ENCODE measurements at regions not wholly inside any gene's neighbourhood (a gene's known extent, or its start where the extent isn't known, plus 50 kb on each side); places are given as distances from the start of the nearest gene placed in this dataset.

GRCh38 chr2:184039493-184039892 lies 558.8 kb upstream of the ZNF804A start:
- no peaks in the 10 kb centered on the region for H3K9me3 ChIP-seq
- TF ChIP-seq CTCF (IDR thresholded peaks at IDR 0.05): no peak
- intact Hi-C loops (cut with DNase I; ENCODE audit: low total_unique reads): no loop called here
- H3K27ac ChIP-seq: no peak overlapping the region
- peaks cover 0 to 6% (median 0%) of the 10 kb centered on the region in 4 donors for H3K4me1 ChIP-seq
- no peaks in the 10 kb centered on the region for H3K27me3 ChIP-seq
- no peak overlapping the region for H3K4me3 ChIP-seq
- no peak for DNase-seq
- no peaks in the 10 kb centered on the region for H3K36me3 ChIP-seq

GRCh38 chr2:184040230-184040629 lies 558.1 kb upstream of the ZNF804A start:
- Histone ChIP-seq H3K9me3 (no peaks in the 10 kb centered on the region), H3K27me3 (no peaks in the 10 kb centered on the region), H3K4me3 (no peak overlapping the region), H3K27ac (no peak overlapping the region), H3K4me1 (peaks cover 0 to 6% (median 0%) of the 10 kb centered on the region in 4 donors), H3K36me3 (no peaks in the 10 kb centered on the region)
- intact Hi-C loops (cut with DNase I; ENCODE audit: low total_unique reads): no loop called here
- TF ChIP-seq CTCF (IDR thresholded peaks at IDR 0.05): no peak
- no peak for DNase-seq

GRCh38 chr2:184041077-184041476 lies 557.3 kb upstream of the ZNF804A start:
- Histone ChIP-seq H3K27ac (no peak overlapping the region), H3K36me3 (no peaks in the 10 kb centered on the region), H3K4me1 (peaks cover 0 to 6% (median 0%) of the 10 kb centered on the region in 4 donors), H3K27me3 (no peaks in the 10 kb centered on the region), H3K9me3 (no peaks in the 10 kb centered on the region), H3K4me3 (no peak overlapping the region)
- intact Hi-C loops (cut with DNase I; ENCODE audit: low total_unique reads): no loop called here
- no peak for DNase-seq
- TF ChIP-seq CTCF (IDR thresholded peaks at IDR 0.05): no peak

- H3K4me3 ChIP-seq: no peak overlapping the region
- H3K4me1 ChIP-seq: peaks cover 0 to 6% (median 0%) of the 10 kb centered on the region in 4 donors
- no peaks in the 10 kb centered on the region for H3K36me3 ChIP-seq
- H3K27me3 ChIP-seq: no peaks in the 10 kb centered on the region
- no peaks in the 10 kb centered on the region for H3K9me3 ChIP-seq
- TF ChIP-seq CTCF (IDR thresholded peaks at IDR 0.05): no peak
- intact Hi-C loops (cut with DNase I; ENCODE audit: low total_unique reads): no loop called here
- DNase-seq: no peak
- no peak overlapping the region for H3K27ac ChIP-seq
Measured at GRCh38 chr2:184041777-184042176, 556.6 kb upstream of the ZNF804A start.

GRCh38 chr2:184047536-184047935 lies 550.8 kb upstream of the ZNF804A start:
- no peak for TF ChIP-seq CTCF (IDR thresholded peaks at IDR 0.05)
- no peak overlapping the region for H3K27ac ChIP-seq
- H3K27me3 ChIP-seq: no peaks in the 10 kb centered on the region
- intact Hi-C loops (cut with DNase I; ENCODE audit: low total_unique reads): no loop called here
- H3K4me3 ChIP-seq: no peak overlapping the region
- H3K36me3 ChIP-seq: no peaks in the 10 kb centered on the region
- no peaks in the 10 kb centered on the region for H3K4me1 ChIP-seq
- no peak for DNase-seq
- H3K9me3 ChIP-seq: no peaks in the 10 kb centered on the region

GRCh38 chr2:184049566-184049965 lies 548.8 kb upstream of the ZNF804A start:
- TF ChIP-seq CTCF (IDR thresholded peaks at IDR 0.05): no peak
- Histone ChIP-seq H3K27ac (no peak overlapping the region), H3K36me3 (no peaks in the 10 kb centered on the region)

More at GRCh38 chr2:184049566-184049965, 548.8 kb upstream of the ZNF804A start:
- Histone ChIP-seq H3K4me1 (no peaks in the 10 kb centered on the region), H3K4me3 (no peak overlapping the region), H3K27me3 (no peaks in the 10 kb centered on the region), H3K9me3 (no peaks in the 10 kb centered on the region)
- intact Hi-C loops (cut with DNase I; ENCODE audit: low total_unique reads): no loop called here
- no peak for DNase-seq

Measured in tibial artery (tissue), 4 donors.